HG03520 (cell line): ENCODE measurements at regions not wholly inside any gene's neighbourhood (a gene's known extent, or its start where the extent isn't known, plus 50 kb on each side); places are given as distances from the start of the nearest gene placed in this dataset.

ENCODE experiments used
- ATAC-seq: cut with Tn5 transposase; IDR thresholded peaks from one replicate; pipeline ENCODE4 v1.9.1; 2021; ENCODE audit warnings: mild to moderate bottlenecking, moderate library complexity; ENCODE audit not compliant: unreplicated experiment

DNA sequence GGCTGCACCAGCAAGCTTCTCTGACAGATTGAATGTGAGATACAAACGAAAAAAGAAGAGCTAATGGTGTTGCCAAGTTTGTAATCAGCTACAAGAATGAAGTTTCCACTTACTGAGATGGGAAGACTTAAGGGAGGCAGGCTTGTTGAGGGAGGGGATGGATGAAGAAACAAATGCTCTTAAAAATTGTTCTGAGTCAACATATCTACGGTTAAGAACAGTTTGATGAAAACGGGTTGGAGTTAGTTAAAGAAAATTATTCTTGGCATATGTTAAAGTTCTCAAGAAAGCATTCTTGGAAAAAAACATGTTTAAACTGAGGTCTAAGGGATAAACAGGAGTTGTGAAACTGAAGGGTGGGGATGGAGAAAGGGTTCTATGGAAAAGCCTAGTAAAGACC, 816.3 kb upstream of the HS3ST1 start:
- ATAC-seq: no peak

DNA sequence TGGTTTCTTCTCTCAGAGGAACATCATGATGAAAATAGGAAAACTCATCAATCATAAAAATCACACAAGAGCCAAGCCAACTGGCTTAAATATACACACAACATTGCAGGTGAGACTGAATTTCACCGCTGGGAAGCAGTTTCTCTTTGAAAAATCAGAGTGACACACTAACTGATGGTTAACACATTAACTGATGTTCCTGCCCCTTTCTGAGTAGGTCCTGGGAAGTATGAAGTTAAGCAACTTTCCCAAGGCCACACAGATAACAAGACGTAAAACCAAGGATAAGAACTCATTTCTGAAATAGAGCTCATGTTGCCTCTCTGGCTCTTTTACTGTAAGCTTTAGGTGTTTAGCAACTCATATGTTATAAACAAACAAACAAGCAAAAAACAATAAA, 813.7 kb upstream of the HS3ST1 start:
- no peak for ATAC-seq

DNA sequence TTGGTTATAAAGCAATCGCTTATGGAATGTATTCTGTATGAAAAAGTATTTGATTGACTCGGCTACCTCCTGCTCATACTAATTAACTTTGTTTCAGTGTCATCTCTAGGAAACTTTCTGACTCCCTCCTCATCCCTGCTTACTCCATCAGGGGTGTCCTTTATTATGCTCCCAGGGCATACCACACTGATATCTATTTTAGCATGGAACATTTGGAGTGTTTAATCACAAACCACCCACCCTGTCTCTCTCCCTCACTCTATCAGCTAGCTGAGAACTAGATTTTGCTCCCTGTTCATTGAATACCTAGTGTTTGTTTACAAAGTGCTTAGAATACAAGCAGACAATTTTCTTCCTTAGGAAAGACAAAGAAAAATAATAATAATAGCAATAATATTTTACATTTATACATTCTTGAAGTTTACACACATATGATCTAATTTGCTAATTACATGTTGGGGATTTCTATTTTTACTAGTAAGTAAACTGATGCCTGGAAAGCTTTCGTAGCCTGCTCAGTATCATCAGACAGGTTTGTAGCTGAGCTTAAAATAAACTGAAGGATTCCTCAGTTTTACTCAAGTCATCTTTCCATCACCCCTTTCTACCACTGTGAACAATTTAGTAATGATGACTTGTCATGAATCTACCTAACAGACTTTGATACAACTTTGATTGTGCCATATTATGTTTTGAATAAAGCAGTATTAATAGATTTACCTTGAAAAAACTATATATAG, 811.4 kb upstream of the HS3ST1 start:
- no peak for ATAC-seq

DNA sequence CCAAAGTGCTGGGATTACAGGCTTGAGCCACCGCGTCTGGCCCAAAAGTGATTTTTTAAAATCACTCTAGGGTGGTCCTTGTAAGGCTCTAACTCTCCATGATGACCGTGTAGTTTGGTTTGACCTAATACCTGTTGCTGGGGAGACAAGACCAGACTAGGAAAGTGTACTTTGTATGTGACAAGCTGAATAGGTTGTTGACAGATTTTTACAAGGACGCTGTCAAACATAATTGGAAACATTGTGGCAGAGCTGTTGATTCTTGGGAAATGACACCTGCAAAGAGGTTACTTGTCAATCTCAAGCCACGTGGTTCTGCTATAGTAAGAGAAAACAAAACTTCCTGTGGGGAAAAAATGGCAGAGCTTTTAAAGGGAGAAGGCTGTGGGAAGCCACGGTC, 802.4 kb upstream of the HS3ST1 start:
- ATAC-seq: no peak

DNA sequence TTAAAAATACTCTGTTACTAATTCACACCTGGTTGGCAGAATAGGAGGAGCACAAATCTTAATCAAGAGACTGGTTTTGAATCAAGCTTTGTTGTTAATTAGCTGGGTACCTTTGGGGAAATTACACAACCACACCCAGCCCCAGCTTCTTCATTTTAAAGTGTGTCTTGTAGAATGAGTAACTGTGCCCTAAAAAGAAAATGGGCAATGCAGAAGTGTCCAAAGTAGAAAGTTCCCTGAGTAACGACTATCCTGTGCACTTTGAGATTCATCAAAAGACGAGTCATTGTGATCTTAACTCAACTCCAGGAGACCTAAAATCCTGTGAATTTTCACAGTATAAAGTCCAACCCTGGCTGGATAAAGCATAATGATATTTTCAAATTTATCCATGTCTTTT, 792.3 kb upstream of the HS3ST1 start:
- no peak for ATAC-seq

DNA sequence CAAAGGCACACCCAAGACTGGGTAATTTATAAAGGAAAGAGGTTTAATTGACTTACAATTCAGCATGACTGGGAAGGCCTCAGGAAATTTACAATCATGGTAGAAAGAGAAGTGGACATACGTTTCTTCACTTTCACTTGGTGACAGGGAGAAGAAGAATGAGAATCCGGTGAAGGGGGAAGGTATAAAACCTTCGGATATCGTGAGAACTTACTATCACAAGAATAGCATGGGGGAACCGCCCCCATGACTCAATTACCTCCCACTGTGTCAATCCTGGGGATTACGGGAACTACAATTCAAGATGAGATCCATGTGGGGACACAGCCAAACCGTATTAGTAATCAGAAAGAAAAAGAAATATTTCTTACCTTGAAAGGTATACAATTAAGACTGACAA, 782.9 kb upstream of the HS3ST1 start:
- no peak for ATAC-seq

DNA sequence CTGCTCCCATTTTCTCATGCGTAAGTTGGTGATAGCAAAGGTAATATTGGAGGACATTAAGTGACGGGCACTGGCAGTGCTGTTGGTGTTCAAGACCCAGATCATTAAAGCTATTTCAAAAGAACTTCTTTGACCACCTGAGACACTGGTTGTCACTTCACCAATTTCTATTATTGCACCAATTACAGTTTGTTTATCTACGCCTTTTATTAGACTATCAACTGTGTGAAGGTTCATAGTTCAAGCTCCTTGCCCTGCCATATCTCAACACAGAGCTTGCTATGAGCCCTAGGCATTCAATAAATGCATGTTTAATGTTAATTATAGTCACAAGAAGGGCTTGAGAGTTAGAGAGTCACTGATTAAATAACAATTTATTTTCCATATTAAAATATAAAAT, 778.7 kb upstream of the HS3ST1 start:
- ATAC-seq: no peak

DNA sequence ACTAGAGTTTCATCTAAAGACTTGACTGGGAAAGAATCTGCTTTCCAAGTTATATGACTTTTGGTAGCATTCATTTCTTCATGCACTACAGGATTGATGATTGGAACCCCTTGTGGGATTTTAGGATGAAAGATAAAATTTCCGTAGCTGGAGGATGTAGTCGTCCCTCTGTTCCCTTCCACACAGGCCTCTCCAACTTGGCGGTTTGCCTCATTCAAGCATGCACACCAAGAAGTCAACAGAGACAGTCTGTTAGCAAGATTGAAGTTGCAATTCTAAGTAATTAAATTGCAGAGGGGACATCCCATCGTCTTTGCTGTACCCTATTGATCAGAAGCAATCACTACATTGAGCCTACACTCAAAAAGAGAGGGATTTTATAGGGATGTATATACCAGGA, 777.4 kb upstream of the HS3ST1 start:
- ATAC-seq: no peak

DNA sequence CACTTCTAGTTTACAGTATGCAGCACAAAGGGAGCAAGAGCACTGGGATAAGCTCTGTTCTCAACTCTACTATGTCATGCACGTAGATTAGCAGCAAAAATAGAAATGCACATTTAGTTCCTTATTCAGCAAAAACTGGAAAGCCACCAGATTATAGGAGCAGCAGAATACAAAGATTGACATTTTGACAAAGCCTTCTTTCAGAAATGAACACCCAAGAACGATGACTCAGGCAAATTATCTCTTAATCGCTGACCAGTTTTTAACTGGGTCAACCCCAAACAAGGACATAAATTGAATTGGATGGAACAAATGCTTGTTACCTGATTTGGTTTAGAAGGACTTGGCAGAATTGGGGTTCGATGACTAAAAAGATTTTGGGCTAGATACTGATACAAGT, 775.3 kb upstream of the HS3ST1 start:
- ATAC-seq: no peak

DNA sequence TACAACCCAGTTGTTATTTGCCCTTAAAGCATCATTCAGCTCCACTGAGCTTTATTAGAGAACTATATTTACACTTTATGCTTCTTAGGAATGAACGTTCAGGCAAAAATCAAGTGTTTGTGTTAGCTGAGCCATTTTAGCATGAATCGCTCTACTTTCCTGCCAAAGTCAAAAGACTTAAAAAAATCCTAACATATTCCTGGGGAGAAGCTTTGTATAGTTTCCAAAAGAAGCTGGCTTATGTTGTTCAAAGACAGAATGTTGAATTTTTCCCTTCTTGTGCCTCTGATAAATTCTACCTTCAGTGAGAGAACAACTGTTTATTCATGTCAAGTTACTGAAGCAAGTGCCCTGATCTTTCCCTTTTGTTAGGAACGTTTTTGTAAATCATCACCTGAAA, 771.5 kb upstream of the HS3ST1 start:
- no peak for ATAC-seq

DNA sequence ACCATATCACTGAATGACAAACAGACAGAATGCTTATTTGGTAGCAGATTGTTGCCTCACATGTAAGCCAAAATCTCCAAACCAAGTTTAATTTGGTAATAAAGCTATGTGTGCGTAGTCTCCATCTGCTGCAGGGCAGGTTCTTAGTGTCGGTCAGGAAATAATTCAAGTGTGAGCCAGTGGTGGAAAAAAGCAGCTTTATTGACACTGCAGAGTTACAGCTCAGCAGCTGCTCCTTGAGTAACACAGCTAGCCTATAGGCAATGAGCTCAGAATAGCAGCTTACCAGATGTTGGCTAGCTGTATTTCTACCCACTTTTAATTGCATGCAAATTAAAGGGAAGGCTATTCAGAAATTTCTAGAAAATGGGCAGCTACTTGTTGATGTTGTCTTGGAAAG, 757.8 kb upstream of the HS3ST1 start:
- no peak for ATAC-seq

DNA sequence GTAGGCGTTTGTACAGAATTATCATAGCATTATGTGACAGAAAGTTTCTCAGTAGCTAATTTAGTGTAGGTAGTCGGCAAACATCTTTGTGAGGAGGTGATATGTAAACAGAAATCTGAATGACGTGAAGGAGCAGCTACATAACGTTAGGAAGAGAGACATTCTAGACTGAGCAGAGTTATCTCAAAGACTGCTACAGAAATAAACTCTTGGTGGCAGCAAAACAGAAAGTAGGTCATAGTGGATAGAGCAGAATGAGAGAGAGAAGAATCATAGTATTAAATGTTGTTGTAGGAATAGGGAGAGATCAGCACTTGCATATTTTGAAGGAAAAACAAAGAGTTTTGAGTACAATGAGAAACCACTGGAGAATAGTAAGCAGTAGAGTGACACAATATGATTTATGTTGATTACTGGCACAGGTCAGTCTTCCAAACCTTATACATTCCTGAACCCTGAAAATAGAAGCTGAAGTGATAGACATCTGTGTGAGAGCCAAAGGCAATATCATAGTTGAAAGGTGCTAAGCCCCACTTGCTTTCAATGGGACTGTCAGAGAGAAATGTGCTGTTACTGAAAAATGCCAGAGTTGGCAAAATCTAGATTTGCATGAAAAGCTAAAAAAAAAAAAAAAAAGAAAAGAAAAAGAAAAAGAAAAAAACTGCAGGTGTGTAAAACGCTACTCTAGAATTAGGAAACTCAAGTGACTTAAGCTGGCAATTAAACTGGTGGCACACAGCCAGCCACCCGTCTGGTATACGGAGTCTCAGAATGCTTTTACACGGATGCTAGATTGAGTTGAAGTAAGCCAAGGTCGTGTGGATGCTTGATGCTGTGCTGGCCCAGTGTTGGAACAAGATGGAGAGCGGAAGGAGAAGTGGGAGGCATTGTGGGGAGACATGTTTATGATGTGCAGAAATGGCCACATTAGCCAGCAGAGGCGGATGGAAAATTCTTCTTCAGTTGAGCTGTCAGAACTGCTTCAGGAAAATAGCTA, 750.2 kb upstream of the HS3ST1 start:
- no peak for ATAC-seq

DNA sequence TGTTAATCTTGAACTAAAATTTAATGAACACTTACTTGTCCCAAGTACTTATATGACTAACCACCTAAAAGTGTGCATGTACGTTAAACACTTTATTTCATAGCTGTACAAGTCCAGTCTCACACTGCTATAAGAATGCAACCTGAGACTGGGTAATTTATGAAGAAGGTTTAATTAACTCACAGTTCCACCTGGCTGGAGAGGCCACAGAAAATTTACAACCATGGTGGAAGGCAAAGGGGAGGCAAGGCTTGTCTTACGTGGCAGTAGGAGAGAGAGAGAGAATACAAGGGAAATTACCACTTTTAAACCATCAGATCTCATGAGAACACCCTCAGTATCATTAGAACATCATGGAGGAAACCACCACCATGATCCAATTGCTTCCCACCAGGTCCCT, 748.7 kb upstream of the HS3ST1 start:
- no peak for ATAC-seq

DNA sequence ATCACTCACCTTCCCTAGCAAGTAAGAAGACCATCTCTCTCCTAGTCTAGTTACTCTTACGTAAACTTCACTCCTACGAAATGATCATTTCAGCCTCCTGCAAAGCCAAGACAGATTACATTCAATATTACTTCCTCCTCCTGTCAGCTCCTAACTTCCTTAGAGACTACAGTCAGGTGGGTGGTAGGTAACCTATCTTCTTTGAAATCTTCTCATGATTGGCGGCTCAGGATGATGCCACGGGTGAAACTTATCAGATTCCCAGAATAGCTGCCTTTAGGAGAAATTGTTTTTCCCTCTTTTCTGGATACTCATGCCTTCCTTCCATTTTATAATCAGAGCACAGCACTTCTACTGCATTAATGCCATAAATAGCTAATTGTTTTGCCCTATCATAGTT, 744.8 kb upstream of the HS3ST1 start:
- no peak for ATAC-seq

DNA sequence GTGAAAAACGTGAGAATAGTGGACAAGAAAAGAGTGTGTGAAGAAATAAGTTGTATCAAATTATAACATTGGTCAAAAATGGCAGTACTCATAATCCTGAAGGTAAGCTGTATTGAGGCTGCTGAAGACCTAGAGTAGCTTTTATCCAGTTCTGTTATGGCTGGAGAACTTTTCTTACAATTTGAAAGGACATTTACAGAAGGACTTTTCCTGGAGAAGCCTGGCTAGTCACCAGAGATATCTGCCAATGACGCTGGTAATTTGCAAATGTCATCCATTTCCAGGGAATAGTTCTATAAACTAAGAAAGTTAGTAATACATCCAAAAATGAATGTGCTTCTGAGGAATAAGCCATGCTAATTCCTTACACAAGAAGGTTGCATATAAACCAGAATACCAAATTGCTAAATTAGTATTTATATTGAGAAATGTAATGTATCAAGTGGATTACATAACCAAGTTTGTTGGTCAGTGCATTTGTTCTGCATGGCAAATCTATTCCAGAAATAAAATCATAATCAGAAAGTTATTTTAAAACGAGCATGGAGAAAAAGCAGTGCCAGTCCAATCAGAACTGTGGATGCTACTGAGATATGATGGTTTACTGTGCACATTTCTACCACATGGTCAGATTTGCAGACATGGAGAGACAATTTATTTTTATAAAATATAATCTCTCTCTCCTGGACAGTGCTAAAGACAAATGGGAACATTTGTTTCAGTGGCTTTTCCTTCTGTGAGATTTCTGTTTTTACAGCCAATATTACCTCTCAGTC, 743.7 kb upstream of the HS3ST1 start:
- no peak for ATAC-seq

DNA sequence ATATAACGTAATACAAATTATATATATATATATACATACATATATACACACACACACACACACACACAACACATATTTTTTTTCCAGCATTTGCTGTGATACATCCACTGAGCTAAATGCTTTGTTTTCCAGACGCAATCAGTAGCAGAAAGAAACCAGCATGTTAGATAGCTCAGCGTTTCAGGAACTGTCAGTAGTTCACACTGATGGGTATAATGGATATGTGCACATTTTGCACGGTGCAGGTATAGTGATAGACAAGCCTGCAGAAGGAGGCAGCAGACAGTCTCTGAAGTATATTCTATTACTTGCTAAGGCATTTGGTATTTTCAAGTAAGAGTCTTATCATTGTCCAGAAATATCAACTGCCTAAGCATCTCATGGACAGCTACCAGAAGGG, 741.6 kb upstream of the HS3ST1 start:
- no peak for ATAC-seq

DNA sequence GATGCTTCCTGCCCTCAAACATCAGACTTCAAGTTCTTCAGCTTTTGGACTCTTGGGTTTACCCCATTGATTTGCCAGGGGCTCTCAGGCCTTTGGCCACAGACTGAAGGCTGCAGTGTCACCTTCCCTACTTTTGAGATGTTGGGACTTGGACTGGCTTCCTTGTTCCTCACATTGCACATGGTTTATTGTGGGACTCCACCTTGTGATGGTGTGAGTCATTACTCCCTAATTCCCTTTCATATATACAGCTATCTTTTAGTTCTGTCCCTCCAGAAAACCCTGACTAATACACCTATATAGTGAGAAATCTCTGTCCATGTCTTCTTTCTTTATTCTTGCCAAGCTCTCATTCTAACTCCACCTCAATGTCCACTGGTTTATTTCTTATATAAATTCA, 736.9 kb upstream of the HS3ST1 start:
- no peak for ATAC-seq

DNA sequence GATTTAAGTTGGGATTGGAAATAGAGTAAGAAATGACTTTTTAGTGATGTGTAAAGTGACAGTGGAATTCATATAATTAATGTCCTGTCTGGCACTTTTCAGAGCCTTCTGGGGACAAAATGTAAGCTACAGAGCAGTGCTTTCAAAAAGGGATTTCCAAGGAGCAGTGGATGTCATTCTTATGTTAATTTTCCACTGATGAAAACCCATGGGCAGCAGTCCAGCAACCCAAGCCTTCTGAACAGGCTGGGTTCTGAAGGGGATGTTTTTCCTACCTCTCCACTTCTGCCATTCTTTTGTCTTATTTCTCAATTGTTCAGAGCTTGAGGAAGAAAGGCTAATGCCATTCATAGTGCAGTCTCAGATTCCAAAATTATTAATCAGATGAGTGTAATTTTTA, 717.6 kb upstream of the HS3ST1 start:
- ATAC-seq: no peak

DNA sequence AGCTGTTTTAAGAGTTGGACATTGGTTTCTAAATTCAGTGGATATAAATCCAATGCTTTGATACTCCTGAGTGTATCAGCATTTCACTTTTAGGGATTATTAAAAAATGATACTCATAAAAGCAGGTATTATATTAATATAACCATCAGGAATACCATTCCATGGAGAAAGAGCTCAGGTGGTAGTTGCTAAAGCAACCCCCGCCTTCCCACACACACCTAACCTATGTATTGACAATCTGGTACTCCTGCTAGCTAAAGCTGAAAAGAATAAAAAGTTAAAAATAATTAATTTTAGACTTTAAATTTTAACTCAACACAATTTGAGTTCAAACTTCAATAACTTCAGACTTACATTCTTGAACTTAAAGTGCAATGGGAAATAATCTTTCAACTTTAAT, 717.1 kb upstream of the HS3ST1 start:
- no peak for ATAC-seq

DNA sequence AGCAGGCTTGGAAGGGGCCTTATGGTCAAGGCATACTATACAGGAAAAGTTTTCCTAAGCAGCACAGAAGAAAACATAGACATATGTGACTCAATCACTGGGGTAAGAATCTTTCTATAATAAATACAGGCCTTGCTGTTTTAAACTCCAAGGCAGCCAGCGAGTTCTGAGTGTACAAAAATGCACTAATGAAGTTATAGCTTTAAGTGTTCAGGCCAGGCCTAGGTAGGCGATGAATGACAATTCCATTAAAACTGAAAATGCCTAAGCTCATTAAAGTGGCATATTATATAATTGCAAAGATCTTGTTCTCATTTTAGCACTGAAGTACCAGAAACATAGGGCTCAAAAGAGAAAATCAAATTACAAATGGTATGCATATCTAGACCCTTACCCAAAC, 716.4 kb upstream of the HS3ST1 start:
- ATAC-seq: no peak

DNA sequence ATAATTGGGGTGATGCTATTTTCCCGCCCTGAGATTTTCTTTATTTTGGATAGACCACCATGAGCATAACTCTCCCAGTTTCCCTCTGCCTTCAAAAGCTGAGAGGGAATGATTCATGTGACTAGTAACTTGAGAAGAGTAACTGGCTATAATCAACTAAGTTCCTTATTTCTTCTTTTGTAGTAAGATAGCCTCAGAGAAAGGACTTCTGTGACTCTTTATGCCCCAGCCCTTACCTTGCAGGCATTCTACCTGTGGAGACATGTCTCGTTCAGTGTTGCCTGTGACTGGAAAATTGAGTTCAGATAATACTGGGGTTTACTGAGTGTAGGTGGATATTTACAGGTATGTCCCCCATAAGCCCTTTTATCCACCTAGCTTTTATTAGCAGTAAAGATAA, 715.4 kb upstream of the HS3ST1 start:
- no peak for ATAC-seq

DNA sequence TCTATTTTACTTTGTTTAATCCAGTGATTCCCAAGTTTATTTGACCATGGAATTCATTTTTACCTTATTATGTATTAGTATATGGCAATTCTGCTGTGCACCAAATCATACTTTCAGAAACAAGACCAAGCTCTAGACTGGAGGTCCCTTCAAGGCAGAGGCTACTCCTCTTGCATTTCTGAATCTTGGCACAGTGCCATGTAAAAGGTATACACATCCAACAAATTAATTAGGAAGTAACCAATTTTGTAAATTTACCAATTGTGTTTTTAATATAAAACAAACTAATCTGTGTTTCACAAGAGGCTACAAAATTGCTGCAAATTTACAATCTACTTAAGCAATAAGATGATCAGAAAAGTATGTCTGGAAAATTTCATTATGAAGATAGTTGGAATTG, 712.2 kb upstream of the HS3ST1 start:
- no peak for ATAC-seq
